Breast epithelium (tissue), 4 donors: ENCODE measurements at regions not wholly inside any gene's neighbourhood (a gene's known extent, or its start where the extent isn't known, plus 50 kb on each side); places are given as distances from the start of the nearest gene placed in this dataset.

Experiments used
- DNase-seq, 2 donors: peaks; one replicate each; pipeline ENCODE4 v3.0.0-alpha.2; 2019; ENCODE audit warnings: low spot score in 2 of 2
- H3K27ac ChIP-seq, 2 donors: fragments of 200-600 bp; sonication (generic) in 1 of 2; one replicate each; pipeline ENCODE4 v1.5.1; 2016 to 2019; ENCODE audit warnings: mild to moderate bottlenecking in 1 of 2
- H3K27me3 ChIP-seq, 2 donors: fragments of 200-600 bp; sonication (generic) in 1 of 2; one replicate each; pipeline versions ENCODE4 v1.5.1 to v1.6.0; 2017 to 2019; ENCODE audit warnings: control low read depth in 1 of 2, mild to moderate bottlenecking in 1 of 2
- H3K36me3 ChIP-seq: fragments of 200-600 bp; one replicate; pipeline ENCODE4 v1.5.1; 2019
- H3K4me1 ChIP-seq, 2 donors: fragments of 200-600 bp; sonication (generic); one replicate each; pipeline ENCODE4 v1.5.1; 2016 to 2019; ENCODE audit warnings: control low read depth in 1 of 2
- H3K4me3 ChIP-seq, 3 donors: fragments of 200-600 bp; sonication (generic); 1 replicate in 2 of 3; 2 replicates in 1 of 3; pipeline ENCODE4 v1.5.1; 2016 to 2019; ENCODE audit warnings: mild to moderate bottlenecking in 3 of 3, moderate library complexity in 2 of 3
- H3K9me3 ChIP-seq, 2 donors: fragments of 200-600 bp; sonication (generic) in 1 of 2; one replicate each; pipeline ENCODE4 v1.5.1; 2016 to 2019; ENCODE audit warnings: control low read depth in 1 of 2
- CTCF ChIP-seq, 3 donors: fragments of 450-650 bp; IDR thresholded peaks; one replicate each; pipeline ENCODE4 v1.5.1; 2016 to 2017; ENCODE audit warnings: antibody characterized with exemption in 3 of 3, mild to moderate bottlenecking in 3 of 3, moderate library complexity in 3 of 3
- POLR2A ChIP-seq: fragments of 450-650 bp; IDR thresholded peaks from one replicate; pipeline ENCODE4 v1.6.1; 2016; ENCODE audit warnings: antibody characterized with exemption, mild to moderate bottlenecking, moderate library complexity
- POLR2AphosphoS5 ChIP-seq, 3 donors: sonication (generic); formaldehyde crosslinking; IDR thresholded peaks; one replicate each; pipeline ENCODE4 v1.6.1; 2017; ENCODE audit warnings: antibody characterized with exemption in 3 of 3
- intact Hi-C: fragments of 100-400 bp; cut with DNase I; formaldehyde crosslinking; loops from one replicate; pipeline ENCODE4 v1.15.1; 2023; ENCODE audit warnings: low total_unique reads

- TF ChIP-seq POLR2A (no peak), POLR2AphosphoS5 (IDR thresholded peaks at IDR 0.05) (no peak), CTCF (IDR thresholded peaks at IDR 0.05) (no peak)
- intact Hi-C loops = no loop called here
- DNase-seq = no peak
- Histone ChIP-seq H3K4me1 (no peaks in the 10 kb centered on the region), H3K9me3 (no peaks in the 10 kb centered on the region), H3K27ac (no peak overlapping the region), H3K27me3 (no peaks in the 10 kb centered on the region), H3K36me3 (no peaks in the 10 kb centered on the region), H3K4me3 (no peak overlapping the region)
These were observed 94.3 kb upstream of the ARPP21 start for GRCh38 chr3:35544976-35545375.

GRCh38 chr3:35549690-35550089 lies 89.6 kb upstream of the ARPP21 start:
- TF ChIP-seq POLR2A = no peak
- TF ChIP-seq POLR2AphosphoS5 (IDR thresholded peaks at IDR 0.05) = no peak
- no peak for TF ChIP-seq CTCF (IDR thresholded peaks at IDR 0.05)
- intact Hi-C loops = no loop called here
- Histone ChIP-seq H3K4me1 (no peaks in the 10 kb centered on the region), H3K27ac (no peak overlapping the region), H3K9me3 (no peaks in the 10 kb centered on the region), H3K27me3 (no peaks in the 10 kb centered on the region), H3K4me3 (no peak overlapping the region), H3K36me3 (no peaks in the 10 kb centered on the region)
- no peak for DNase-seq

GRCh38 chr3:35562141-35562540 lies 77.2 kb upstream of the ARPP21 start:
- no peak for DNase-seq
- H3K4me3 ChIP-seq = no peak overlapping the region
- H3K9me3 ChIP-seq = peaks cover 3 to 14% of the 10 kb centered on the region in 2 donors

GRCh38 chr3:35565048-35565447 lies 74.3 kb upstream of the ARPP21 start:
- H3K9me3 ChIP-seq = no peaks in the 10 kb centered on the region

More at GRCh38 chr3:35562141-35562540, 77.2 kb upstream of the ARPP21 start:
- TF ChIP-seq POLR2A (no peak), CTCF (IDR thresholded peaks at IDR 0.05) (no peak), POLR2AphosphoS5 (IDR thresholded peaks at IDR 0.05) (no peak)
- no peaks in the 10 kb centered on the region for H3K27me3 ChIP-seq
- no peaks in the 10 kb centered on the region for H3K4me1 ChIP-seq
- no peaks in the 10 kb centered on the region for H3K36me3 ChIP-seq
- no peak overlapping the region for H3K27ac ChIP-seq
- intact Hi-C loops = no loop called here

More at GRCh38 chr3:35565048-35565447, 74.3 kb upstream of the ARPP21 start:
- DNase-seq = no peak
- Histone ChIP-seq H3K4me3 (no peak overlapping the region), H3K27me3 (no peaks in the 10 kb centered on the region), H3K36me3 (no peaks in the 10 kb centered on the region), H3K4me1 (no peaks in the 10 kb centered on the region), H3K27ac (no peak overlapping the region)
- intact Hi-C loops = no loop called here
- TF ChIP-seq POLR2AphosphoS5 (IDR thresholded peaks at IDR 0.05) (no peak), POLR2A (no peak), CTCF (IDR thresholded peaks at IDR 0.05) (no peak)
